K562 (cell line): ENCODE measurements at regions not wholly inside any gene's neighbourhood (a gene's known extent, or its start where the extent isn't known, plus 50 kb on each side); places are given as distances from the start of the nearest gene placed in this dataset.

ENCODE experiments used
- CREB1 ChIP-seq, 2 experiments: sonication (generic) in 1 of 2; formaldehyde crosslinking in 1 of 2; IDR thresholded peaks; 2 replicates each; pipeline versions ENCODE4 v1.6.1 to v1.8.0; 2012 to 2022; ENCODE audit warnings: inconsistent platforms in 1 of 2, mild to moderate bottlenecking in 1 of 2, missing genetic modification reagents in 1 of 2, moderate library complexity in 1 of 2
- EGR1 ChIP-seq: fragments of 450-650 bp; conservative IDR thresholded peaks from 2 replicates; pipeline ENCODE4 v1.6.1; 2017; ENCODE audit warnings: mild to moderate bottlenecking
- ESRRB ChIP-seq: fragments of 250-450 bp; sonication (Bioruptor Pico); IDR thresholded peaks from 2 replicates; pipeline ENCODE4 v1.5.0; 2020; ENCODE audit warnings: mild to moderate bottlenecking, moderate library complexity, borderline replicate concordance
- FIP1L1 ChIP-seq: fragments of 200-400 bp; formaldehyde crosslinking; IDR thresholded peaks from 2 replicates; pipeline ENCODE4 v1.6.1; 2018; ENCODE audit warnings: mild to moderate bottlenecking, low read depth, low read length; ENCODE audit not compliant: poor library complexity, severe bottlenecking
- TF ChIP-seq, protein P1 (sequence below): fragments of 250-450 bp; sonication (Bioruptor Pico); IDR thresholded peaks from 2 replicates; pipeline ENCODE4 v1.8.0; 2021; ENCODE audit warnings: moderate library complexity, mild to moderate bottlenecking, inconsistent platforms
- TF ChIP-seq, protein P2 (sequence below), 3 experiments: IDR thresholded peaks in 2 of 3; conservative IDR thresholded peaks in 1 of 3; 2 replicates each; pipeline ENCODE4 v1.5.1; 2011 to 2012; ENCODE audit warnings: low read length in 3 of 3, mild to moderate bottlenecking in 3 of 3, control low read depth in 2 of 3, improper control_type of control experiment in 1 of 3, inconsistent platforms in 1 of 3, low read depth in 1 of 3, mixed read lengths in 1 of 3, moderate library complexity in 1 of 3; ENCODE audit not compliant: insufficient read depth in 2 of 3

DNA sequence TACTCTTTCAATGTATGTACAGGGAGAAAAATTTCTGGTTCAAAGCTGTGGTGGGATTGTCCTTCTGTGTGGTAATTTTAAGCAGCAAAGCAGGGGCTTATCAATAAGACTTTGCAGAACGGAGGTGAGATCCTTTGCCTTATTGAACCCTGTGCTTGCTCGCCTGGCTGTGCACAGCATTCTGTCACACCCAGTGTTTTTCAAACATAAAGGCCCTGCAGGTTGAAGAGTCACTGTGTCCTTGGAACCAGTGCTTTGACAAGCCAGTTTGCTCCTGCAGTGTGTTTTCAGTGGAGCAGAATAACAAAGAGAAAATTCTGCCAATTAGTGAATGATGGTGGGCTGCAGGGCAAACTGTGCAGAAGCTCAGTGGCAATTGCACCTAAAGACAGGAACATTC is 236.7 kb upstream of the PCSK5 start:
- TF ChIP-seq ESRRB (CRISPR knock-in tag) (no peak), CREB1 (IDR thresholded peaks at IDR 0.05) (no peak), CREB1 (CRISPR knock-in tag; IDR thresholded peaks at IDR 0.05) (no peak), FIP1L1 (no peak), EGR1 (no peak)
- TF ChIP-seq, protein P1, sequence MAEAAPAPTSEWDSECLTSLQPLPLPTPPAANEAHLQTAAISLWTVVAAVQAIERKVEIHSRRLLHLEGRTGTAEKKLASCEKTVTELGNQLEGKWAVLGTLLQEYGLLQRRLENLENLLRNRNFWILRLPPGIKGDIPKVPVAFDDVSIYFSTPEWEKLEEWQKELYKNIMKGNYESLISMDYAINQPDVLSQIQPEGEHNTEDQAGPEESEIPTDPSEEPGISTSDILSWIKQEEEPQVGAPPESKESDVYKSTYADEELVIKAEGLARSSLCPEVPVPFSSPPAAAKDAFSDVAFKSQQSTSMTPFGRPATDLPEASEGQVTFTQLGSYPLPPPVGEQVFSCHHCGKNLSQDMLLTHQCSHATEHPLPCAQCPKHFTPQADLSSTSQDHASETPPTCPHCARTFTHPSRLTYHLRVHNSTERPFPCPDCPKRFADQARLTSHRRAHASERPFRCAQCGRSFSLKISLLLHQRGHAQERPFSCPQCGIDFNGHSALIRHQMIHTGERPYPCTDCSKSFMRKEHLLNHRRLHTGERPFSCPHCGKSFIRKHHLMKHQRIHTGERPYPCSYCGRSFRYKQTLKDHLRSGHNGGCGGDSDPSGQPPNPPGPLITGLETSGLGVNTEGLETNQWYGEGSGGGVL (CRISPR knock-in tag) = no peak
- TF ChIP-seq, protein P2, sequence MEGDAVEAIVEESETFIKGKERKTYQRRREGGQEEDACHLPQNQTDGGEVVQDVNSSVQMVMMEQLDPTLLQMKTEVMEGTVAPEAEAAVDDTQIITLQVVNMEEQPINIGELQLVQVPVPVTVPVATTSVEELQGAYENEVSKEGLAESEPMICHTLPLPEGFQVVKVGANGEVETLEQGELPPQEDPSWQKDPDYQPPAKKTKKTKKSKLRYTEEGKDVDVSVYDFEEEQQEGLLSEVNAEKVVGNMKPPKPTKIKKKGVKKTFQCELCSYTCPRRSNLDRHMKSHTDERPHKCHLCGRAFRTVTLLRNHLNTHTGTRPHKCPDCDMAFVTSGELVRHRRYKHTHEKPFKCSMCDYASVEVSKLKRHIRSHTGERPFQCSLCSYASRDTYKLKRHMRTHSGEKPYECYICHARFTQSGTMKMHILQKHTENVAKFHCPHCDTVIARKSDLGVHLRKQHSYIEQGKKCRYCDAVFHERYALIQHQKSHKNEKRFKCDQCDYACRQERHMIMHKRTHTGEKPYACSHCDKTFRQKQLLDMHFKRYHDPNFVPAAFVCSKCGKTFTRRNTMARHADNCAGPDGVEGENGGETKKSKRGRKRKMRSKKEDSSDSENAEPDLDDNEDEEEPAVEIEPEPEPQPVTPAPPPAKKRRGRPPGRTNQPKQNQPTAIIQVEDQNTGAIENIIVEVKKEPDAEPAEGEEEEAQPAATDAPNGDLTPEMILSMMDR (IDR thresholded peaks at IDR 0.05 in 2 of 3, conservative IDR thresholded peaks at IDR 0.05 in 1 of 3; ENCODE audit: insufficient read depth in 2 of 3, low read depth in 1 of 3, low read length in 3 of 3) = no peak
